GM21367 (cell line): ENCODE measurements at regions not wholly inside any gene's neighbourhood (a gene's known extent, or its start where the extent isn't known, plus 50 kb on each side); places are given as distances from the start of the nearest gene placed in this dataset.
"Not testable (repeated sequence)": the region's sequence is repeated elsewhere in the genome, so short reads cannot be mapped to it uniquely, and the experiment has no call there.

Experiments
- ATAC-seq: cut with Tn5 transposase; IDR thresholded peaks from one replicate; pipeline ENCODE4 v1.9.1; 2021; ENCODE audit not compliant: unreplicated experiment

- ATAC-seq = no peak
Observed at GRCh38 chr2:8558096-8558495, 123.8 kb upstream of the ID2 start.

- no peak for ATAC-seq
Observed at GRCh38 chr2:8558956-8559355, 122.9 kb upstream of the ID2 start.

GRCh38 chr2:8559805-8560204 is 122.1 kb upstream of the ID2 start:
- no peak for ATAC-seq

DNA sequence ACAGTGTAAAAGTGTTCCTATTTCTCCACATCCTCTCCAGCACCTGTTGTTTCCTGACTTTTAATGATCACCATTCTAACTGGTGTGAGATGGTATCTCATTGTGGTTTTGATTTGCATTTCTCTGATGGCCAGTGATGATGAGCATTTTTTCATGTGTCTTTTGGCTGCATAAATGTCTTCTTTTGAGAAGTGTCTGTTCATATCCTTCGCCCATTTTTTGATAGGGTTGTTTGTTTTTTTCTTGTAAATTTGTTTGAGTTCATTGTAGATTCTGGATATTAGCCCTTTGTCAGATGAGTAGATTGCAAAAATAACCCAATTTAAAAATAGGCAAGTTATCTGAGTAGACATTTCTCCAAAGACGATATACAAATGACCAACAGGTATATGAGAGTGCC is 120.2 kb upstream of the ID2 start:
- not testable (repeated sequence) for ATAC-seq

DNA sequence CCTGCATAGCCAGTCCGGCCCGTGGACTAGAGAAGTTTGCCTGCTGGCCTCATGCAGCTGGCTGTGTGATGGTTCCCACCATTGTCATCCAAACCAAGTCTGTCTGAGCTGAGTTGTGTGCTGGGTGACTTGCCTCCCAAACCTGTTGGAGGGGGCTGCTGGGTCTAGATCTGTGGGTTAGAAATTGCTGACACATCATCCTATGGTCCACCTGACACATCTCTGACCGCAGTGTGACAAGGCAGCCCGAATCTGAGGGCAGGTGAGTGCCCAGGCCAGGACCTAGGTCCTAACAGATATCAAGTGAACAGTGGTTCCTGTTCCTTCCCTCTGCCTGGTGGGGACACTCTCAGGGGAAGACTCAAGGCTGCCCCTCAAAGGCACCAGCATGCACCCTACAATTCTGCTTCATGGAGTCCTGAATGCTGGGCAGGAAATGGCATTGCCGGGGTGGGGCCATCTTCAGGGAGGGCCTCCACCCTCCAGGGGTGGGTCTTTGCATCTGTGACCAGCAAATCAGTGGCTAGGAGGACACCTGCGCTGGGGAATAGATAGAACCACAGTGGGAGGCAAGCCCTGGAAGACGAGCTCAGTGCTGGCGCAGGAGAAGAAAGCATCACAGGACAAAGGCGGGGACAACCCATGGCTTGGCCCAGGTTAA is 117.9 kb upstream of the ID2 start:
- ATAC-seq = no peak

- no peak for ATAC-seq
Observed at GRCh38 chr2:8564475-8564874, 117.4 kb upstream of the ID2 start.

GRCh38 chr2:8565399-8566154 is 116.3 kb upstream of the ID2 start:
- no peak for ATAC-seq

GRCh38 chr2:8566155-8566670 is 115.6 kb upstream of the ID2 start:
- ATAC-seq = no peak

DNA sequence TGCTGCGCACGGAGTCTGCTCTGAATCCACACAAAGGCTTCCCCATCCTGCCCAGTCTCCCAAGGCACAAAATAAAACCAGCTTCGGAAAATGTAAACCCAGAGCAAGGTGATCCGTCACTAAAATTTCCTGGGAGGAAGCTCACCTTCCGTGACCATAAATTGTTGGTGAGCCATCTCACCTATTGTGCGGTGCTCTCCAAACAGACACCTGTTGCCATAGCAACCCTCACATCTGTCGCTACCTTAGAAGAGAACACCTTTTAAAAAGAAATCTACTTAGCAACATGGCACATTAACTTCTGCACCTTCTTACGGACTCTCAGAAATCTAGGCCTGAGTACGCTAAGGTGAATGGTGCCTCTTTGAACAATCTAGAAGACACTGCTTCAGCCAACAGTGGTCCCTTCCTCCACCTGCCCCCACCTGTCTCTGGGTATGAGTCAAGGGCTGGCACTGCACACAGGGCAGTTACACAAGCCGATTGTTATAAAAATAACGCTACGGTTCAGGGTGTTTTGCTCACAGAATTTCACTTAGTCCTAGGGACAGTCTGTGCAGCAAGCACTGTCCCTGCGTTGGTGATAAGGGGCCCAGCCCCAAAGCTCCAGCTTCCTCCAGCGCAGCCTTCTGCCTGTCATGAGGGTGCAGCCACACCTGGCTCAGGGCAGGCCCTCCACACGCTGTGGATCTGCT is 114.9 kb upstream of the ID2 start:
- no peak for ATAC-seq

- ATAC-seq = no peak
Observed at GRCh38 chr2:8567469-8568260, 114.2 kb upstream of the ID2 start.

DNA sequence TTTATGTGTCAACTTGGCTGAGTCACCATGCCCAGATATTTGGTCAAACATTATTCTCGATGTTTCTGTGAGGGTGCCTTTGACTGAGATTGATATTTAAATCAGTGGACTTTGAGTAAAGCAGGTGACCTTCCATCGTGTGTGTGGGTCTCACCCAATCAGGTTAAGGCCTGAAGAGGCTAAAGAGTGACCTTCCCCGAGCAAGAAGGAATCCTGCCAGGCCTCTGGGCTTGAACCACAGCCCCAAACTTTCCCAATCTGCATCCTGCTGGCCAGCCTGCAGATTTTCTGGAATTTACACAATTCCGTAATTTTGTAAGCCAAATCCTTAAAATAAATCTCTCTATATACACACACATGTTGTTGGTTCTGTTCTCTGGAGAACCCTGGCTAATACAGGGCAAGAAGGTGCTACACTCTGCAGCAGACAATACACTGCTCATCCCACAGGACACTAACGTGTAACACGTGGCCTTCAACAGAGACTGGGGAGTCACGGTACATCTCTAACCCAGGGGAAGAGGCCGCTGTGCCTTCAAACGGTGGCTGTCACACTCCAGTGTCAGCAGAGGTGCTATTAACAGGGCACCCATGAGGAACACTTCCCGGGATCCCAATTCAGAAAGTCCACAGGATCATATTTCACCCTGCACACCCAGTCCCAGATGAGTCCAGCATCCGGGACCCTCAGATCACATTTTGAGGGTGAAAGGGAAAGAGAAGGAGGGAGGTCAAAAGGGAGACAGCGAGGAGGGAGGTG is 113.1 kb upstream of the ID2 start:
- ATAC-seq = no peak

DNA sequence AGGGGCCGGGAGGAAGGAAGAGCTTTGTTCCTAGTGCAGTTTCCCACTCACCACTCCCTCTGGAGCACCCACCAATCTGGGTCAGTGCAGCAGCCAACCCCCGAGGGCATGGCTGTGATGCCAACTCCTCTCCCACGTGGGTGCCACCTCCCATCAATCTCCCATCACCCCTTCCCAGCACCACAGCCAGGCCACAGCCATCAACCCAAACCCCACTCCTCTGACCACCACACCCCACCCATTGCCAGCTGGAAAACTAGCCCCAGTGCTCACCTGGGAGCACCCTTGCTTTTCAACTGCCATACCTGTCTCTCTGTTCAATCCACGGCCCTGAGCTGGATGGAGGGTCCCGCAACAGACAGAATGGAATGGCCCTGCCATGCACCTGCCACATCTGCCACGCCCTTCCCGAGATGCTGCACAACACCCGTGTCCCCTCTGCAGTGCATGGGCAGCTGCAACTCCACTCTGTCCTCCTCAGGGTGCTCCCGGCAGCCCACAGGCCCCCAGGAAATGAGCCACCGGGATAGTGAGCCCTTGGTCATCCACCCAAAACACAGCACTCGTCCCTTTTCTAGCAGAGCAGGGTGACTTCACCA is 112.4 kb upstream of the ID2 start:
- no peak for ATAC-seq

- ATAC-seq = no peak
Observed at GRCh38 chr2:8570637-8571036, 111.2 kb upstream of the ID2 start.

DNA sequence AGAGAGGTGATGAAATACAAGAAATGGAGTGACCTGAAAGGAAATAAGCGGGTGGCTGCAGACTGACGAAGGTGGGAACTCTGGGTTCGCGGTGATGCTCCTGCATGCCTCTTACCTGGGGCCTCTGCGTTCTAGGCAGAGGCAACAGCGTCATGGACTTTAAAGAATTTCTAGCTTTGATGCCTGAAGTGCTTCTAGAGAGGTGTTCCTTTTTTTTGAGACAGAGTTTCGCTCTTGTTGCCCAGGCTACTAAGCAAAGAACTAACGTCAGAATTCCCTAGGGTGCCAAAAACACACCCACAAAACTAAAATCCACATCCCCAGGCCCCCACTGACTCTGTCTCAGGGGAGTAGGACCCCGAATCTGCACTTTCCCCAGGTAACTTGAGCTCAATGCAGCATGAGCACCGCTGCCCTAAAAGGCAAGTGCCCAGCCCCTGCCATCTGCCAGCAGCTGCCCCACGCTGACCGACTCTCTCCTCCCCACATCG is 110.5 kb upstream of the ID2 start:
- no peak for ATAC-seq

DNA sequence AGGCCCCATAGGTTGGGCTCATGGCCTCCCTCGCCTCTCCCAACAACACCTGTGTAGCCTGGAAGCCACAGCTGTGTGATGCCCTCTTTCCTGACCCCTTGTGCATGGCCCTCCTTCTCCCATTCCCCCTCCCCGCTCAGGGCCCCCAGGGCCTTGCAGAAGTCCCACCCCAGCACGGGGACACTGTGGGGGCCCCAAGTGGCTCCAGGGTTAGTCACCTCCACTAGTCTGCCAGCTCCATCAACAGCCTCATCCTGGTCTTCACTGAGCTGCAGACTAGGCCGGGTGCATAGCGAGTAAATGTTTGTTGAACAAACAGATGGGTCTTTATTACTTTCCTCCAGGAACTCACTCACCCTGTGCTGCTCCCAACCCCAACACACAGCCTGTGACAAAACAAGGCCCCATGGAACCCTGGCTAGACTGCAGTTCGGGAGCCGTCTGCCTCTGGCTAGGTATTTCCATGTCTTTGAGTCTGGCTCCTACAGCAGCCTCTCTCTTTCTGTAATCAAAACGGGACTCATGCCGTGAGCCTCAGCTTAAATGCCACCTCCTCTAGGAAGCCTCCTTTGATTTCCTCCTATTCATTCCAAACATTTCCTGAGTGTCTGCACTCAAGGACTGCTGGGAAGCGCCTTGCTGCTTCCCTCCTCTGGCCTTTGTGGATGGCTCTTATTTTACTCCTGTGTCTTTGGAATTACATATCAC is 109.9 kb upstream of the ID2 start:
- no peak for ATAC-seq

DNA sequence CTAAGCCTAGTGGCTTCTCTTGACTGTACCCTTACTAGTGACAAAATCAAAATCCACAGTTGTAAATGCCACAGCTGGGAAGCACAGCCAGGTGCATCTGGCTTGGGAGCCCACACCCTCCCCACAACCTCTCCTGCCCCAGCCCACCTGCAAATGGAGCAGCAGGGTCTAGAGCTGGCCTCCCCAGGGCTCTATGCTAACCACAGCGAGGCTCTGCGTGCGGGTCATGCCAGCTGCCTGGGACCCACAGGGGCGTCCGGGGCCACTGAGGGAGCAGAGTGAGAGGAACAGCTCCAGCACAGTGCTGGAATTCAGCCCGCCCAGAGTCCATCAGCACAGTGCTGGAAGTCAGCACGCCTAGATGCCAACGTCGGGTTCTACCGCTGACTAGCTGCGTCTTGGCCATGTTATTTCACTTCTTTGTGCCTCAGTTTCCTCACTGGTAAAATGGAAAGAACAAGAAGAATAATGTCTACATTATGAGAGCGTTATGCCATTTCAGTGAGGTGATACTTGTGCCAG is 109.1 kb upstream of the ID2 start:
- no peak for ATAC-seq

- ATAC-seq = no peak
Observed at GRCh38 chr2:8573234-8573941, 108.5 kb upstream of the ID2 start.

GRCh38 chr2:8573942-8574195 is 108.0 kb upstream of the ID2 start:
- ATAC-seq = no peak
